ENCODE measurements at regions not wholly inside any gene's neighbourhood (a gene's known extent, or its start where the extent isn't known, plus 50 kb on each side); places are given as distances from the start of the nearest gene placed in this dataset.

DNA sequence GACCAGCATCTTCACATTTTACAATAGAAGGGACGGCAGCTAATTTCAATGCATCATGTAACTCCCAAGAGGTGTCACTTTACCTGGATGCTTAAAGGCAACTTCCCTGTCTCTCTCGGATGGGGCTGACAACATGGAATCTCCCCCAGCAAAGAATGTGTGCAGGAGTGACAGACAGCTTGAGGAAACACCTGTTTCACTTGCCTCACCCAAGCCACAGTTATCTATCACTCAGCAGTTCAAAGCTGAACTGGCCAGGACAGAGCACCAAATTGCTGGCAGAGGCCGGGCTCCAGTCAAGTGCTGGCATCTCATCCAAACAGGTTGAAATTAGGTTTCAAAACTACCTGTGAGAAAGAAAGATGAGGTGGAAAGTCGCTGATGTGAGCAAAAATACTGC, 538.0 kb upstream of the PLXNA2 start:
- TF ChIP-seq, protein P1, sequence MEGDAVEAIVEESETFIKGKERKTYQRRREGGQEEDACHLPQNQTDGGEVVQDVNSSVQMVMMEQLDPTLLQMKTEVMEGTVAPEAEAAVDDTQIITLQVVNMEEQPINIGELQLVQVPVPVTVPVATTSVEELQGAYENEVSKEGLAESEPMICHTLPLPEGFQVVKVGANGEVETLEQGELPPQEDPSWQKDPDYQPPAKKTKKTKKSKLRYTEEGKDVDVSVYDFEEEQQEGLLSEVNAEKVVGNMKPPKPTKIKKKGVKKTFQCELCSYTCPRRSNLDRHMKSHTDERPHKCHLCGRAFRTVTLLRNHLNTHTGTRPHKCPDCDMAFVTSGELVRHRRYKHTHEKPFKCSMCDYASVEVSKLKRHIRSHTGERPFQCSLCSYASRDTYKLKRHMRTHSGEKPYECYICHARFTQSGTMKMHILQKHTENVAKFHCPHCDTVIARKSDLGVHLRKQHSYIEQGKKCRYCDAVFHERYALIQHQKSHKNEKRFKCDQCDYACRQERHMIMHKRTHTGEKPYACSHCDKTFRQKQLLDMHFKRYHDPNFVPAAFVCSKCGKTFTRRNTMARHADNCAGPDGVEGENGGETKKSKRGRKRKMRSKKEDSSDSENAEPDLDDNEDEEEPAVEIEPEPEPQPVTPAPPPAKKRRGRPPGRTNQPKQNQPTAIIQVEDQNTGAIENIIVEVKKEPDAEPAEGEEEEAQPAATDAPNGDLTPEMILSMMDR (conservative IDR thresholded peaks at IDR 0.05): no peak
- no peak overlapping the region for H3K27ac ChIP-seq

GRCh38 chr1:208785629-208786028, 541.4 kb upstream of the PLXNA2 start:
- TF ChIP-seq, protein P1 (conservative IDR thresholded peaks at IDR 0.05): no peak
- no peak overlapping the region for H3K27ac ChIP-seq

DNA sequence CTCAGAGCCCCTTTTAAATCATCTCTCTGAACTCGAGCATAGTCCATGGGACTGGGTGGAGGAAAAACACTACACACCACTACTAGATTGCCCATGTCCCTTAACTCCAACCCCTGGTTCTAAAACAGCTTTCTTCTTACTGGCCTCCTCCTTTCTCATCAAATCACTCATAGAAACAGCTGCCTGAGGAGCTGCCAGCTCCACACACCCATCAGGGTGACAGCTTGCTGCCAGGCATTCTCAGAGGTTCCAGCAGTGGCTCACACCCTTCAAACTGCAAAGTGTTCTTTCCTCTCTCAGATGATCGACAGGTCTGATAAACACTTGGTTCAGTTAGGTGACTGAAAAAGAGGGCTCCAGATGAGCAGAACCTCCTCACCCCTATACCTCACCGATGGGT, 543.0 kb upstream of the PLXNA2 start:
- TF ChIP-seq, protein P1 (conservative IDR thresholded peaks at IDR 0.05): no peak
- H3K27ac ChIP-seq: no peak overlapping the region

DNA sequence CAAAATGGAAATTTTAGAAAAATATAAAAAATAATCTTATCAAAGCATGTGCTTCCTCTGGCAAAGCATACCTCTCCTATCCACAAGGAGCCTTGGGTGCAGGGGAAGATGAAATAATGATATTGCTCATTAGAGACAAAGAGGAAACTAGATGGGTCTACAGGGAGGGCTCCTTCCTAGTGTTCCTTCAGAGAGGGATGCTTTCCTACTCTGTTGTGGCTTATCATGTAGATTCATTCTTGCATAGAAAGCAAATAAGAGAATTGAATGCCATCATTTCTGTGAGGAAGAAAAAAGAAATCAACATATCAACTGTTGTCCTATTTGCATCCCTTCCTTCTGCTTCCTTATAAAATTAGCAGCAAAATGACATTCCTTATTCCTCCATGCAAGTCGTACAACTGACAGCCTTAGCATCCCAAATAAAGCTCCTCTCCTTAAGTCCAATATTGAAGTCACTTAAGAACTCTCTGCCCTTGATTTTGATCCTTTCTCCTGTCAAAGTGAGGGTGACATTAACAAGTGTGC, 543.9 kb upstream of the PLXNA2 start:
- H3K27ac ChIP-seq: no peak overlapping the region
- TF ChIP-seq, protein P1 (conservative IDR thresholded peaks at IDR 0.05): no peak

DNA sequence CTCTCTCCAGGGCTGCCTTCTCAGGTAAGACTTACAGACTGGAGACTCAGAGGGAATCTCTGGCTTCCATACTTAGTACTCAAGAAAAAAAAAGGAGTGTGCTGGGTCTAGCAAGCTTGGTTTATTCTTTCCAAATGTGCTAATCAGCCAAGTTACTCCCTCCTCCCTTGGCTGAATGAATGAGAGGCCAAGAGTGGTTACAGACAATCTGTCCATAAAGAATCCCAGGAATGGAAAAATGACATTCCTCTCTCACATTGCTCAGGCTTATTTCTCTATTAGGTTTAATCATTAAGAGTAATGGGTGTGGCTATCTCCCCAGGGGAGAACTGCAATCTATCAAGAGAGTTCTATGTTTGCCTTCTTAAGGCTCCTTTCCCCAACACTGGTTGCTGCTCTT, 547.3 kb upstream of the PLXNA2 start:
- TF ChIP-seq, protein P1 (conservative IDR thresholded peaks at IDR 0.05): no peak

DNA sequence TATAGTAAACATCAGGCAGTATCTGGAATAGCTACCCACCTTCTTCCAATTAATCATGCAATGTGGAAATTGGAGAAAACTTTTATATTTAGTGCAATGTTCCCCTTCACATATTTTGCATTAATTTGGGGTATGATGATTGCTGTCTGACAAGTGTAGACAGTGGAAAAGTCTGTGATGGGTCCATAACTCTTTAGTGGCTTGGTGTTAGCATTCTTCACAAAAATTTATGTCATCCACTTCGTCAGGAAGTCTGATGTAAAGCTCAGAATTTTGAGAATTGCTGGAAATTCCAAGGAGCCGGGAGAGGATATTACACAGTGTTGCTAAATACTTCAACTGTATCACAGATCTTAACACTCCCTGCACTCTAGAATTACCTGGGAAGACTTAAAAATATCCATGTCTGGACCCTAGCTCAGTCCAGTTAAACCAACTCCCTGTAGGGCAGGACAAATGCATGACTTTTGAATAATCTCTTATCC, 549.7 kb upstream of the PLXNA2 start:
- no peak overlapping the region for H3K27ac ChIP-seq
- TF ChIP-seq, protein P1 (conservative IDR thresholded peaks at IDR 0.05): no peak

More for the DNA sequence above, 547.3 kb upstream of the PLXNA2 start:
- no peak overlapping the region for H3K27ac ChIP-seq

- TF ChIP-seq, protein P1 (conservative IDR thresholded peaks at IDR 0.05): no peak
- no peak overlapping the region for H3K27ac ChIP-seq
Observed at GRCh38 chr1:208799186-208799585, 555.0 kb upstream of the PLXNA2 start.
